ENCODE measurements at regions not wholly inside any gene's neighbourhood (a gene's known extent, or its start where the extent isn't known, plus 50 kb on each side); places are given as distances from the start of the nearest gene placed in this dataset.

DNA sequence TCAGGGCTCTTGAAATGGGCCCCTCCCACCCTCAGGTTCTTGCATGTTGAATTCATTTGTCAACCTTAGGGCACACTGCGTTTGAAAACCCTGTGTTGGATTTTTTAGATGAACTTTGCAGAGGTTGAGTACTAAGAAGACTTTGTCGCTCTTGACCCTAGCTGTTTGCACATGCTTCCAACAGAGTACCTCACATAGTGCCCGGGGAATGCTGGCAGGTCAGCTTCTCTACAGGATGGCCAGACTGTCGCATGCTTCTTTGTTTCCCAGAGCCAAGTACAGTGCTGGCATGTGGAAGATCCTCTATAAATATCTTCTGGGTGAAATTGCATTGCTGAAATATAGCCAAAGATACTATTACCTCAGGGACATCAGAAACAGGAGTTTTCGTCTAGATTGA lies 59.9 kb downstream of the FAT3 start:
- intact Hi-C loops (cut with DNase I; ENCODE audit: low total_unique reads) = no loop called here
- no peak overlapping the region for H3K4me3 ChIP-seq
- no peak overlapping the region for H3K27ac ChIP-seq
- TF ChIP-seq, protein P1, sequence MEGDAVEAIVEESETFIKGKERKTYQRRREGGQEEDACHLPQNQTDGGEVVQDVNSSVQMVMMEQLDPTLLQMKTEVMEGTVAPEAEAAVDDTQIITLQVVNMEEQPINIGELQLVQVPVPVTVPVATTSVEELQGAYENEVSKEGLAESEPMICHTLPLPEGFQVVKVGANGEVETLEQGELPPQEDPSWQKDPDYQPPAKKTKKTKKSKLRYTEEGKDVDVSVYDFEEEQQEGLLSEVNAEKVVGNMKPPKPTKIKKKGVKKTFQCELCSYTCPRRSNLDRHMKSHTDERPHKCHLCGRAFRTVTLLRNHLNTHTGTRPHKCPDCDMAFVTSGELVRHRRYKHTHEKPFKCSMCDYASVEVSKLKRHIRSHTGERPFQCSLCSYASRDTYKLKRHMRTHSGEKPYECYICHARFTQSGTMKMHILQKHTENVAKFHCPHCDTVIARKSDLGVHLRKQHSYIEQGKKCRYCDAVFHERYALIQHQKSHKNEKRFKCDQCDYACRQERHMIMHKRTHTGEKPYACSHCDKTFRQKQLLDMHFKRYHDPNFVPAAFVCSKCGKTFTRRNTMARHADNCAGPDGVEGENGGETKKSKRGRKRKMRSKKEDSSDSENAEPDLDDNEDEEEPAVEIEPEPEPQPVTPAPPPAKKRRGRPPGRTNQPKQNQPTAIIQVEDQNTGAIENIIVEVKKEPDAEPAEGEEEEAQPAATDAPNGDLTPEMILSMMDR (IDR thresholded peaks at IDR 0.05) = no peak
- TF ChIP-seq POLR2AphosphoS5 (IDR thresholded peaks at IDR 0.05) (no peak), EP300 (IDR thresholded peaks at IDR 0.05; ENCODE audit: low read depth) (no peak), POLR2A (IDR thresholded peaks at IDR 0.05) (no peak)
- no peak for DNase-seq
- H3K9me3 ChIP-seq = no peaks in the 10 kb centered on the region
- in situ Hi-C loops (cut with MboI; ENCODE audit: low pct_ligation_motif_present in 1 of 4, low pct_unique_long_range_greater_than_20kb in 1 of 4, low sequenced_read_pairs in 3 of 4) = no loop called here
- no peaks in the 10 kb centered on the region for H3K27me3 ChIP-seq
- 70 to 72% methylated on average over 1 to 5 of the region's 5 CpGs for WGBS, 2 donors (ENCODE audit: low coverage in 1 of 2)
- peaks cover 0 to 6% (median 1%) of the 10 kb centered on the region in 4 donors for H3K4me1 ChIP-seq
- H3K36me3 ChIP-seq = no peaks in the 10 kb centered on the region

- H3K4me1 ChIP-seq = peaks cover 0 to 6% (median under 1%) of the 10 kb centered on the region in 4 donors
- no peak overlapping the region for H3K4me3 ChIP-seq
- 90 to 92% methylated on average over 5 of the region's 5 CpGs for WGBS, 2 donors (ENCODE audit: low coverage in 1 of 2)
- in situ Hi-C loops (cut with MboI; ENCODE audit: low pct_ligation_motif_present in 1 of 4, low pct_unique_long_range_greater_than_20kb in 1 of 4, low sequenced_read_pairs in 3 of 4) (no loop called here), intact Hi-C loops (cut with DNase I; ENCODE audit: low total_unique reads) (no loop called here)
- no peaks in the 10 kb centered on the region for H3K27me3 ChIP-seq
- no peaks in the 10 kb centered on the region for H3K9me3 ChIP-seq
- no peaks in the 10 kb centered on the region for H3K36me3 ChIP-seq
- no peak for DNase-seq
- H3K27ac ChIP-seq = no peak overlapping the region
- TF ChIP-seq, protein P1 (IDR thresholded peaks at IDR 0.05) = no peak
- TF ChIP-seq EP300 (IDR thresholded peaks at IDR 0.05; ENCODE audit: low read depth) (no peak), POLR2A (IDR thresholded peaks at IDR 0.05) (no peak), POLR2AphosphoS5 (IDR thresholded peaks at IDR 0.05) (no peak)
Measured at GRCh38 chr11:92285776-92286175, 61.2 kb downstream of the FAT3 start.

GRCh38 chr11:92286709-92287108 lies 62.1 kb downstream of the FAT3 start:
- peaks cover 0 to 6% (median 0%) of the 10 kb centered on the region in 4 donors for H3K4me1 ChIP-seq
- DNase-seq = no peak
- H3K9me3 ChIP-seq = no peaks in the 10 kb centered on the region
- no peak overlapping the region for H3K27ac ChIP-seq
- no peak overlapping the region for H3K4me3 ChIP-seq
- WGBS, 2 donors (ENCODE audit: low coverage in 1 of 2) = 95% methylated on average over 2 of the region's 2 CpGs; no CpG with 5 or more reads in 1 of the 2 donors
- no peaks in the 10 kb centered on the region for H3K27me3 ChIP-seq
- in situ Hi-C loops (cut with MboI; ENCODE audit: low pct_ligation_motif_present in 1 of 4, low pct_unique_long_range_greater_than_20kb in 1 of 4, low sequenced_read_pairs in 3 of 4) (no loop called here), intact Hi-C loops (cut with DNase I; ENCODE audit: low total_unique reads) (no loop called here)
- TF ChIP-seq, protein P1 (IDR thresholded peaks at IDR 0.05) = no peak
- TF ChIP-seq EP300 (IDR thresholded peaks at IDR 0.05; ENCODE audit: low read depth) = no peak
- TF ChIP-seq POLR2A (IDR thresholded peaks at IDR 0.05) = no peak
- no peak for TF ChIP-seq POLR2AphosphoS5 (IDR thresholded peaks at IDR 0.05)
- no peaks in the 10 kb centered on the region for H3K36me3 ChIP-seq

GRCh38 chr11:92295175-92296137 lies 70.8 kb downstream of the FAT3 start:
- intact Hi-C loops (cut with DNase I; ENCODE audit: low total_unique reads) = loop anchor here (5.0 kb wide), 1 partner anchor 187 kb away; no protein-coding TSS in a partner anchor
- in situ Hi-C loops (cut with MboI; ENCODE audit: low pct_ligation_motif_present in 1 of 4, low pct_unique_long_range_greater_than_20kb in 1 of 4, low sequenced_read_pairs in 3 of 4) = no loop called here
- Histone ChIP-seq H3K9me3 (no peaks in the 10 kb centered on the region), H3K36me3 (no peaks in the 10 kb centered on the region), H3K4me3 (no peak overlapping the region), H3K27me3 (no peaks in the 10 kb centered on the region), H3K27ac (peak overlapping the region; percentile 34 to 57 (median 44)), H3K4me1 (peaks cover 0 to 15% (median 5%) of the 10 kb centered on the region in 4 donors)
- TF ChIP-seq, protein P1 (IDR thresholded peaks at IDR 0.05) = no peak
- peak; percentile 58 for DNase-seq
- 22 to 52% methylated on average over 5 to 8 of the region's 8 CpGs for WGBS, 2 donors (ENCODE audit: low coverage in 1 of 2)

Data from transverse colon (tissue), 4 donors.